ENCODE measurements at regions not wholly inside any gene's neighbourhood (a gene's known extent, or its start where the extent isn't known, plus 50 kb on each side); places are given as distances from the start of the nearest gene placed in this dataset.

DNA sequence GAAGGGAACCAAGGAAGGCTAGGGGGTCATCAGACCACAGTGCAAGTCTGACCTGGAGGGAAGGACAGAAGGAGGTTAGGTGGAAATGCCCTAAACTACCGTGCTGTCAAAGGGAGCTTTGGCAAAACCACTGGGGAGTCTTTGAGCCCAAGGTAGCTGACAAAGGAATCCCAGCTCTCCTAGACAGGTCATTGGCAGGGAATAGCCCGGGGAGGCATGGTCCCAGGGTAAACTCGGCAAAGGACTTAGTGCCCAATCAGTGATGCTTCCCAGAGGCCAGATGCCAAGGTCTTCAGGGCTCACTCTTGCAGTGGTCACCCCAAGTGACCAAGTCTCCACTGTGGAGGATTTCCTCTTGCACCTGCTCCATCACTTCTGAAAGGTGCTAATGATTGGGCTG is 102.3 kb upstream of the CDYL start:
- TF ChIP-seq, protein P1, sequence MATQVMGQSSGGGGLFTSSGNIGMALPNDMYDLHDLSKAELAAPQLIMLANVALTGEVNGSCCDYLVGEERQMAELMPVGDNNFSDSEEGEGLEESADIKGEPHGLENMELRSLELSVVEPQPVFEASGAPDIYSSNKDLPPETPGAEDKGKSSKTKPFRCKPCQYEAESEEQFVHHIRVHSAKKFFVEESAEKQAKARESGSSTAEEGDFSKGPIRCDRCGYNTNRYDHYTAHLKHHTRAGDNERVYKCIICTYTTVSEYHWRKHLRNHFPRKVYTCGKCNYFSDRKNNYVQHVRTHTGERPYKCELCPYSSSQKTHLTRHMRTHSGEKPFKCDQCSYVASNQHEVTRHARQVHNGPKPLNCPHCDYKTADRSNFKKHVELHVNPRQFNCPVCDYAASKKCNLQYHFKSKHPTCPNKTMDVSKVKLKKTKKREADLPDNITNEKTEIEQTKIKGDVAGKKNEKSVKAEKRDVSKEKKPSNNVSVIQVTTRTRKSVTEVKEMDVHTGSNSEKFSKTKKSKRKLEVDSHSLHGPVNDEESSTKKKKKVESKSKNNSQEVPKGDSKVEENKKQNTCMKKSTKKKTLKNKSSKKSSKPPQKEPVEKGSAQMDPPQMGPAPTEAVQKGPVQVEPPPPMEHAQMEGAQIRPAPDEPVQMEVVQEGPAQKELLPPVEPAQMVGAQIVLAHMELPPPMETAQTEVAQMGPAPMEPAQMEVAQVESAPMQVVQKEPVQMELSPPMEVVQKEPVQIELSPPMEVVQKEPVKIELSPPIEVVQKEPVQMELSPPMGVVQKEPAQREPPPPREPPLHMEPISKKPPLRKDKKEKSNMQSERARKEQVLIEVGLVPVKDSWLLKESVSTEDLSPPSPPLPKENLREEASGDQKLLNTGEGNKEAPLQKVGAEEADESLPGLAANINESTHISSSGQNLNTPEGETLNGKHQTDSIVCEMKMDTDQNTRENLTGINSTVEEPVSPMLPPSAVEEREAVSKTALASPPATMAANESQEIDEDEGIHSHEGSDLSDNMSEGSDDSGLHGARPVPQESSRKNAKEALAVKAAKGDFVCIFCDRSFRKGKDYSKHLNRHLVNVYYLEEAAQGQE (IDR thresholded peaks at IDR 0.05; ENCODE audit: insufficient read depth in 1 of 2, low read depth in 2 of 2, low read length in 2 of 2), result no peak
- TF ChIP-seq POLR2AphosphoS5 (IDR thresholded peaks at IDR 0.05; ENCODE audit: low read depth, low read length) (no peak), TAF1 (IDR thresholded peaks at IDR 0.05; ENCODE audit: borderline replicate concordance, insufficient read depth, low read length) (no peak)

Data from PFSK-1 (cell line).